ENCODE measurements at regions not wholly inside any gene's neighbourhood (a gene's known extent, or its start where the extent isn't known, plus 50 kb on each side); places are given as distances from the start of the nearest gene placed in this dataset.

- H3K23me2 ChIP-seq (ENCODE audit: low read depth, low read length) = no peaks in the 10 kb centered on the region
- no peak overlapping the region for H3K9ac ChIP-seq (replicated peaks in 1 of 4; ENCODE audit: extremely low read depth in 1 of 4, low read depth in 3 of 4, low read length in 3 of 4)
- no peak overlapping the region for H3K18ac ChIP-seq (ENCODE audit: extremely low read depth, low read length)
- TF ChIP-seq SP4 (IDR thresholded peaks at IDR 0.05; ENCODE audit: low read length) (no peak), POLR2A (IDR thresholded peaks at IDR 0.05; ENCODE audit: control extremely low read depth in 1 of 2, low read depth in 2 of 2, low read length in 2 of 2) (no peak), SIX5 (IDR thresholded peaks at IDR 0.05; ENCODE audit: low read depth, low read length) (no peak), NANOG (IDR thresholded peaks at IDR 0.05; ENCODE audit: insufficient read depth, low read depth, low read length, poor library complexity, severe bottlenecking) (no peak), BACH1 (IDR thresholded peaks at IDR 0.05; ENCODE audit: low read length) (no peak), SIRT6 (IDR thresholded peaks at IDR 0.05; ENCODE audit: low read length) (no peak), SP2 (IDR thresholded peaks at IDR 0.05; ENCODE audit: low read length) (no peak), CHD1 (IDR thresholded peaks at IDR 0.05; ENCODE audit: low read depth, low read length) (no peak)
- no peak overlapping the region for H3K27ac ChIP-seq (ENCODE audit: low read depth, low read length)
- no peaks in the 10 kb centered on the region for H3K36me3 ChIP-seq (ENCODE audit: control insufficient read depth in 2 of 4, insufficient read depth in 4 of 4, low read length in 3 of 4)
- H3K4me1 ChIP-seq (replicated peaks in 1 of 4; ENCODE audit: control insufficient read depth in 3 of 4, insufficient read depth in 4 of 4, low read length in 3 of 4) = no peaks in the 10 kb centered on the region
- H4K8ac ChIP-seq (ENCODE audit: extremely low read depth, insufficient read depth, low read length) = no peak overlapping the region
- H2BK120ac ChIP-seq (replicated peaks; ENCODE audit: low read depth, low read length) = no peak overlapping the region
- H3K23ac ChIP-seq (ENCODE audit: insufficient read length) = no peak overlapping the region
- H3K79me1 ChIP-seq (ENCODE audit: low read depth, low read length) = no peaks in the 10 kb centered on the region
- POLR2A ChIA-PET (ENCODE audit: partially characterized antibody) = no interaction called here
- H2BK20ac ChIP-seq (ENCODE audit: low read length) = no peak overlapping the region
- H3K27me3 ChIP-seq (replicated peaks in 1 of 4; ENCODE audit: control insufficient read depth in 3 of 4, extremely low read depth in 1 of 4, insufficient read depth in 3 of 4, low read length in 3 of 4) = peaks cover 0 to 1% (median 0%) of the 10 kb centered on the region in 4 experiments; a peak in 1 of 7 replicates
- H3K79me2 ChIP-seq (ENCODE audit: control insufficient read depth in 1 of 2, insufficient read depth in 2 of 2, low read length in 2 of 2) = no peaks in the 10 kb centered on the region
- 0 out of 2 replicates have a peak overlapping the region, but pooled peaks have one; percentile 40 for H2AFZ ChIP-seq (ENCODE audit: low read length)
- DNase-seq (ENCODE audit: low read depth in 1 of 2, low spot score in 2 of 2) (no peak), FAIRE-seq (no peak)
- H3K4me2 ChIP-seq (ENCODE audit: insufficient read depth in 1 of 2, low read depth in 2 of 2, low read length in 2 of 2) = no peak overlapping the region
- H3K4ac ChIP-seq (replicated peaks; ENCODE audit: insufficient read length, low read depth, low read length) = no peak overlapping the region
- no peaks in the 10 kb centered on the region for H4K20me1 ChIP-seq (replicated peaks in 1 of 2; ENCODE audit: control insufficient read depth in 1 of 2, insufficient read depth in 2 of 2, low read length in 2 of 2)
- WGBS, 2 experiments (ENCODE audit: extremely low coverage in 1 of 2, insufficient coverage in 1 of 2, insufficient read length in 1 of 2, insufficient replicate concordance in 2 of 2, low coverage in 1 of 2, low lambda C conversion rate in 2 of 2, missing lambda C conversion rate in 1 of 2) = 84% methylated on average over 4 of the region's 4 CpGs; no CpG with 5 or more reads in 1 of the 2 experiments
- CTCF ChIA-PET (ENCODE audit: partially characterized antibody) = interaction anchor here (1.0 to 1.3 kb wide), 2 partner anchors 16 to 23 kb away, joined by 4 to 5 read pairs; no protein-coding TSS in a partner anchor
- H4K91ac ChIP-seq (replicated peaks; ENCODE audit: insufficient read length, low read length) = no peak overlapping the region
- H3K56ac ChIP-seq (replicated peaks; ENCODE audit: insufficient read length, low read depth, low read length) = no peak overlapping the region
- no peaks in the 10 kb centered on the region for H3K9me3 ChIP-seq (ENCODE audit: insufficient read depth in 2 of 2, low read depth in 1 of 2, low read length in 1 of 2)
- no peak overlapping the region for H4K5ac ChIP-seq (ENCODE audit: insufficient read length, low read depth, low read length)
- no peak overlapping the region for H2AK5ac ChIP-seq (ENCODE audit: low read depth, low read length)
- H2BK12ac ChIP-seq (ENCODE audit: low read depth, low read length) = no peak overlapping the region
- no peak overlapping the region for H2BK15ac ChIP-seq (ENCODE audit: low read length)
- H2BK5ac ChIP-seq (ENCODE audit: low read depth, low read length) = no peak overlapping the region
- no peak overlapping the region for H3K4me3 ChIP-seq (ENCODE audit: extremely low read depth in 1 of 4, insufficient read depth in 2 of 4, low read depth in 3 of 4, low read length in 4 of 4)
- H3K14ac ChIP-seq (ENCODE audit: insufficient read length) = no peak overlapping the region
Measured at GRCh38 chr20:6180531-6180930, 57.7 kb upstream of the FERMT1 start.
